GM18873 (cell line): ENCODE measurements at regions not wholly inside any gene's neighbourhood (a gene's known extent, or its start where the extent isn't known, plus 50 kb on each side); places are given as distances from the start of the nearest gene placed in this dataset.

Experiments used
- ATAC-seq: cut with Tn5 transposase; IDR thresholded peaks from one replicate; pipeline ENCODE4 v1.9.1; 2021; ENCODE audit warnings: mild to moderate bottlenecking, moderate library complexity, moderate number of reproducible peaks; ENCODE audit not compliant: unreplicated experiment, low FRiP score

DNA sequence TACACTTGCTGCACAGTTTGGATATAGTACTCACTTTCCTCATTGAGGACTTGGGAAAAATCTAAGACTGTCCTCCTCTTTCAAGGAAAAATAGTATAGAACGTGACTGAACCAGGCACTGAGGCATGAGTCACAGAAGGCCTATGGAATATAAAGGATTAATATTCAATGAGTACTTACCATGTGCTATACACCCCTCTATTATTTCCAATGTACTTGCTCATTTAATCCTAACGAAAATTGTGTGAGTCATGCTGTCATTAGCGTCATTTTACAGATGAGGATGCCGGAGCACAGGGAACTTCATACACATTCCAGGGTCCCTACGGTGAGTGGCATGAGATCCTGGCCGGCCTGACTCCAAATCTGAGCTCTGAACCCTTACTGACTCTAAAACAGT is 2136.2 kb upstream of the TENM3 start:
- ATAC-seq, result no peak

DNA sequence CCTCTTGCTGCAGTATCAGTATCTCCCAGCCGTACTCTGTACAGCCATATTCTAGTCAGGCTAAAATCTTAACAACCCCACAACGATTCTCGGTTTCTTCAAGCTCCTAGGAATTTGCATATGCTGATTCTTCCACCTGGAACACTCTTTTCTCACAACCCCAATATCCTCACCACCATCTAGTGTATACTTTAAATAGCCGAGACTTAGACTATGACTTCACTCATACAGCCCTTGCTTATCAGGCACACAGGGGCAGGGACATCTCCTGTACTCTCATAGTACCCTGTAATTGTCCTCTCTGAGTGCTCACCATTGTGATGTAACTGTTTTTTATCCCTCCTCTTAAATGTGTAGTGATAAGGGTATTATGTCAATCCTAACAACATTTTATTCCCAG is 2126.4 kb upstream of the TENM3 start:
- no peak for ATAC-seq

DNA sequence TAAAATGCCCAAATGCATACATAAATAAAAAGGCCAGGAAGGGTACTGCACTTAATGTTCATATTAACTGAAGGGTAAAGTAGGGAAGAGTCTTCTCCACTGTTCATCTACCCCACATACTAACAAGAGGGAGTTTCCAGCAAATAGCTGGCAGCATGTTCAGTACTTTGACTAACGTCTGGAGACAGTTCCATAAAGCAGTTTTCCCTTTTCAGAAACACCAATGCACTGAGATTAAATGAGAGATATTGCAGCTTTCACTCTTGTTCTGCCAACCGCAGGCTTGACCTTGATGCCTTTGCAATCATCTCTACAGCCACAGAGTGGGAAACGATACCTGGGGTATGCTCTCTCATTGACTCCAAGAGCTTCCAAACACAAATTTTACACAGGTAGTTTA is 2123.1 kb upstream of the TENM3 start:
- no peak for ATAC-seq

DNA sequence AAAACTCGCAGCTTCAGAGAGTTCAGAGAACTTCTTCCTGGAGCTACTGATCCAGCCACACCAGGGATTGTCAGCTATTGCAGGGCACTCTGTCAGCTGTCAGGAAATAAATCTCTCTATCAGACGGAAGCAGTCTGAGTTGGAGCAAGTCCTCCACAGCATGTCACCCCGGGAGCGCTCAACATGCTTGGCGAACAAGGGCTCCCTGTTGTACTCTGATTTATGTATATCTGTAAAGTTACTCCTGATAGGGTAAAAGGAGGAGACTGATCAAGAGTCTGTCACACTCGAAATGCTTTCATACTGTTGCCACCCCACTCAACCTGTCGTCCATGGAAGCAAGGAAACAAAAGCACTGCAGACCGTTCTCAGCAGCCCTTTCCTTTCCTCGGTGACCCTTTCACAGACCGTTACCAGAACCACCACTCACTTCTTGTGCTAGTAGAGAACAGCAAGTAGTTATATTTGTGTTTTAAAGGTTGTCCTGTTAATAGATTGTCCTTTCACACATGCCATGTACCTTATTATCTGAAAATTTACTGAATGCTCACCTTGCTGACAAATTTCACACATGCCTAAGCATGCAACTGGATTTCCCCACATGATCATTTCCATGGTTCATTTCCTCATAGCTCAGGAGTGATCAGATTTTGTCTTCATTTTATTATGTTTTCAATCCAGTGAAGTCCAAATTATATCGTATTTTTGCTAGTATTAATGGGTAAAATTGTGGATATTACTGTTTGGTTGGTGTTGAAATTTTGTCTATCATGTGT is 2108.9 kb upstream of the TENM3 start:
- ATAC-seq, result no peak

DNA sequence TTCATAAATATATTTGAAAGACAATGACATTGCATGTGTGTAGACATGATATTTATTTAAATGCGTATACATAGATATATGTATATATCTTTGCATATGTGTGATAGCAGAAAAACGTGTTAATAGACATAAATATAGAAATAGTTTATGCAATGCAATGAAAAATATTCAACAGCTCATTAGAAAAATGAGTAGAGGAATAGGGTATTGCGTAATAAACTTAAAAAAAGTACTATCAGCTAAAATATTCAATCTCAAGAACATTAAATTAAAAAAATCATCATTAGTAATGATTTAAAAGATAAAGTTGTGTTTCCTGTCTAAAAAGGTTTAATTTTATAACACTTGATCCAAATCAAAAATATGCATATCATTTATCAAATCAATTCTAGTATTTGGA is 2101.5 kb upstream of the TENM3 start:
- no peak for ATAC-seq

DNA sequence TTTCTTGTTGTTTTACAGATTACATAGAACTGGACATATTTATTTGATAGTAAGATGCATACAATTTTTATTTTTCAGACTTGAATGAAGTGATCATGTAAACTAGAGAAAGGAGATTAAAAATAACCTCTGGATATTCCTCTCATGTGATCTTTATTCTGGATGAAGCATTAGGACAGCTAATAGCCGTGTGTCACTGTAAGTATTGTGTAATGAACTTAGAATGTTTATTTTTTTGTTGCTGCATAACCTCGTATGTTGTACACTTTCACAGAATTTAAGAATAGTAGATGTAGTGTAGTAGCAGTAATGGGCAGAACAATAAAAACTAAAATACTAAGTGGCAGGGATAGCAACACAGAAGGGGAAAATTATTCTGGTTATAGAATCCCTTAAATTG is 2094.5 kb upstream of the TENM3 start:
- no peak for ATAC-seq

DNA sequence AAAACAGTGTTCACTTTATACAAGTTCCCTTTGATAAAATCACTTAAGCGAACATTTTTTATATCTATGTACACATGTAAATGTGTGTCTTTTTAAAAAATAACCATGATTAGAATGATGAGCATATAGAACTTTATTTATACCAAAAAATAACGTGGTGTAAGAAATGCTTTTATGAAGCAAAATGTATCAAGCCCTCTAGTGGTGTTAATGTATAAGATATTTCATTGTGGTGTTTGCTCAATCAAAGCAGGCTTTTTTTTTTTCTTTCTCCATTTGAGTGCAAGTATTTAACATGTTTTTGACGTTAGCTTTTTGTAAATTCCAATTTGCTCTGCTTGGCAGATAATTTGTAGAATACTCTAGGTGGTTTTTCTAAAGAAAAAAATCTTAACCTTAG is 2092.4 kb upstream of the TENM3 start:
- no peak for ATAC-seq

DNA sequence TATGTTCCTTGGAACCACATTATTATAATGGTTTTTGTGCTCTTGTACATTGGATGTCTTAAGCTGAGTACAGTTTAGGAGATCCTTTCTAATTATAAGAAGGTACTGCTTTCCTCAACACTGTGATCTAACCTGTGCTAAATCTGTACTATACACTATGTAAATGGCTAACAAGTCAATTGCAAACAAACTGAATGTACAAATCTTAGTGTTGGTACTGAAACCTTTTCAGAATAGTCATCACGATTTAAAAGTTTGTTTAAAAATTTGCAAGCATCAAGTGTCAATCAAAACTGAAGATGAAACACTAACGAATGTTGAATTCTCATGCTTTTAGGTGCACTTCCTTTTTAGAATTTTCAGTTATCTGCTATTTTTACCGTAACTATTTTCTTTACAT is 2090.4 kb upstream of the TENM3 start:
- ATAC-seq, result no peak

DNA sequence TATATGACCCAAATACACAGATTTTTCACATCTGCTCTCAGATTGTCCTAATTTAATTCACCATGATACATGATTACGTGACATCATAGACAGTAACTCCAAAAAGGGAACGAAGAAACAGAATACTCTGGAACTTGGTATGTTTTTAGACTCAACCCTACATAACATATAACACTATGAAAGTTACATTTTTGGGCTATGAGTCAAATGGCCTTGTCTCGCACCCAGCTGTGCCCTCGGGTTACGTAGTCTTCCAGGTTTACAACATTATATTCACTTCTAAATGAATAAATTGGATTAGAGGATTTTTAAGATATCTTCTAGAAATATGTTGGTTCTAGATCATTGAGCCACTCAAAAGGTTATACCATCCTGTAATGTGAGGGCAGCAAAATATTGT is 2089.6 kb upstream of the TENM3 start:
- no peak for ATAC-seq

DNA sequence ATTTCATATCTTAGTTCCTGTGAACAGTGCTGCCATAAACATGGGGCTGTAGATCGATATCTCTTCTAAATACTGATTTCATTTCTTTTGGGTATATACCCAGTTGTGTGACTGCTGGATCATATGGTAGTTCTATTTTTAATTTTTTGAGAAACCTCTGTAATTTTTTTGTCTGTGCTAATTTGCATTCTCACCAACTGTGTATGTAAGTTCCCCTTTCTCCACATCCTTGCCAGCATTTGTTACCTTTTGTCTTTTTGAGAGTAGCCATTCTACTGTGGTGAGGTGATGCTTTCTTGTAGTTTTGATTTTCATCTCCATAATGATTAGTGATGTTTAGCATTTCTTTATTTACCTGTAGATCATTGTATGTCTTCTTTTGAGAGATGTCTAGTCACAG is 2086.5 kb upstream of the TENM3 start:
- ATAC-seq, result no peak

DNA sequence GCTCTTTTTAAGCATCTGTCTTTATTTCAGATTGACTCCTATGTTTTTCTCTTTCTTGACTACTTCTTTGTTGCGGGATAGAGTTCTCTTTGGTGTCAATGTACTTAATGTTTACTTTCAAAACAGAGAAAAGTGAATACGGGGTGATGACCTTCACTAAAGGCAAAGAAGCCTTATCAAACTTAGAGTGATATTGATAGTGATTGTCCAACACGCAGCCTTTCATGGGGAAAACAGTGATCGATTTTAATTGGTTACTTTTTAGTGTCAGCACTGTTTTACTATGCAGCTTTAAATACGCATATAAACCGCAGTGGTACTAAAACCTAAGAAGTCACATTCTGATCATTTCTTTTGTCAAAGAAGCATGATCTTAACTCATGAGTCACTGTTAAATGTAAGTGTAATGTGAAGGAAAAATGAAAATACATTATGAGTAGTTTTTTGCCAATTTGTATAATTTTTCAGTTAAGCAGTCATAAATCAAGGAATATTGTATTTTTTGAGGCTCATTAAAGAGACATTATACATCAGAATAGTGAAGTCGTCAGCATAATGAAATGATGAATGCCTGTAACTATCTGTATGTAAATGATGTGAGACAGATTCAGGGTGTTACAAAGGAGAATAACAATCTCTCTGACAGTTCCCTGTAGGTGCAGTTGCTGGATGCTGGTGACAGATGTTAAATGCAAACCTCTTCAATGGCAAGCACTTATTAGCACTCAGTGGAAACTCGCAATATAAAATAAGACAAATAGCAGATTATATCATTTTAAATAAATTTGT is 2082.8 kb upstream of the TENM3 start:
- no peak for ATAC-seq

DNA sequence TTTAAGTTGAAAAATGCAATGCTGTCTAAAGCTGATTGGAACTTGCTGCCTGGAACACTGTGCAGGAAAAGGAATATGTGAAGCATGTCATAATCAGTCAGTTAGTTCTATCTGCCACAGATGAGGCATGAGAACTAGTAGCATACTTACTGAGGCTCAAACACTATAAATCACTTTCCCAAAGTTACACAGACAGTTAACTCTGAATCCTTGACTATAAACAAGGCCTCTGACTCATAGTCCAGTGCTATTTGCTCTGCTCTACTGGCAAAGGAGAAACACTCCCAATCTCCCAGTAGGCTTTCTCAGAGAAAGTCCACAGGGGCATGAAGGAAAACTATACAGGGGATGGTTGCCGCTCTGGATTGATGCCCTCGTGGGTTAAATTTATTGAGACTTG is 2078.4 kb upstream of the TENM3 start:
- no peak for ATAC-seq

DNA sequence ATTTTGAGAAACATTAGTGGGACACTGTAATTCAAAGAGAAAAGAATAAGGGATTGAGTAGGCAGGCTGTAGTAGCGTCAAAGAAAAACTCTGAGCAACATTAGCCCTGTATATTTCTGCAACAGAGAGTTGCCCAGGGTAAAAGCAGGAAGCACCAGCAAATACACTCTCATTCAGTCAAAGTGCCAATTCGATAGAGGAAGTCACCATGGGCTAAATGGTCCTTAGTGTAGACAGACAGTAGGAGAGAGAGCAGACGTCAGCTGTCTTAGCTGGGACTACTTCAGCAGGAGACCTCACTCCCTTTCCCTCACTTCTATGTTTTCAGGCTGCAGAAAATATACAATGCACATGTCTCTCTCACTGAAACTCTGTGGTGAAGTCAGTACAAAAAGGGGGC is 2073.8 kb upstream of the TENM3 start:
- no peak for ATAC-seq

DNA sequence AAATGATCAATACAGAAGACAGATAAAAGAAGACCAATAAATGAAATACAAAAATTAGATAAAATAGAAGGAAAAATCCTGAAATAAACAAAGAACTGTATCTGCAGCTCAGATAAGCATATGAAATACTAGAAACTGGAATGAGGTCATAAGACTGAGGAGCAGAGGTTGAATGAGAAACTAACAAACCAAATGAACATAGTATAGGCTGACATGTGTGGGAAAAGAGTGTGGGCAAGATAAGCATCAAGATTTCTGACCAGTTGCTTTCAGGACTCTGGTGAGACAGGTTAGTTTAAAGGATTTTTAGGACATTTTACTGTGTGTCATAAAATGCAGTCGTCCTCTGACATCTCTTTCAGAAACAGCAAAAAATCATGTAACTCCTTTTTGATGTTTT is 2073.2 kb upstream of the TENM3 start:
- ATAC-seq, result no peak

DNA sequence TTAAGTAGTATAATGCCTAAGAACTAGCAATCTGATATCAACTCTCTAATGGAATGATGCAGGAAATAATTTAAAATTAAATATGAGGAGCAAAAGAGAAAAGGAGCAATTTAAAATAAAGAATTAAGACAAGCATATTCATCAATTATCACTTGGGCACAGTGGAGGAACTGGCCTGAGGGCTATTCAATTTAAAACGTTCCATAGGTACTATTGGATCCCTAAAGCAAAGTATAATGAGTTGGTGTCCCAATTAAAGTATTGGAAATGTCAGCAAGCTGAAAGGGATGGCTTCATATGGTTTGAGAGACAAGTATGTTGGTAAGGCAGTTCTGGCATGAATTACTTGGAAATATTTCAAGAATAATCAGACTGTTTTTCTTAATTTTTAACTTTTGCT is 2064.1 kb upstream of the TENM3 start:
- no peak for ATAC-seq

DNA sequence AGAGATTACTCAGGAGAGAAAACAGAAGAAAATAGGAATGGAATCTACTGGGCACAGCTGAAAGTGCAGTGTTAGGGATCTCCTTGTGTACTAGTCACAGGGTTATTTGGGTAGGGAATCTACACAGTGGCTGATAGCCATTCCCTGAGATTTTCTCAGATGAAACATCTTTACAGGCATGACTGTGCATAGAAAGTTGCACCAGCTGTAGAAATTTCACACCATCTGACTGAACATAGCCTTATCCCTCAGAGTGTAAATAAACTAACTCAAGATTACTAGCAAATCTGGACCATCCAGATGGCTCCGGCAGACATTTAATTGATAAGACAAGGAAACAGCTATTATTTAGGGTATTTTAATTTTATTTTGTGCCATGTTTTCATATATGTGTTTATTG is 2053.5 kb upstream of the TENM3 start:
- ATAC-seq, result no peak

DNA sequence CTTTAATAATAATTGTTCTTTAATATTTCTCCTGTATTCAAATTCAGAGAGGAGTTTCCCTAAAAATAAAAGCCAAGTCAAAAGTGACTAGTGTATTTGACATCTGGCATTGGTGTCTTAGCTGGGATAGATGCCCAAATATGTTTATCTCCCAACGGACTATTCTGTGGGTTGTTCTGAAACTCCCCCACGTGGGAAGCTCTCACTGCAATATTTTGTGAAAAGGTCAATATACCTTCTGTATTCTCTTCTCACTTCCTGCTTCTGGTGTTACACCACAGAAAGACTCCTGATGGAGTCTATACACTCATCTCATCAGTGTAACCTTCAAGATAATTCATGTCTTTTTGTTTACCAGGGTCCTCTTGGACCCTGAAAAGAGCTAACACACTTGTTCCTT is 2052.8 kb upstream of the TENM3 start:
- ATAC-seq, result no peak

DNA sequence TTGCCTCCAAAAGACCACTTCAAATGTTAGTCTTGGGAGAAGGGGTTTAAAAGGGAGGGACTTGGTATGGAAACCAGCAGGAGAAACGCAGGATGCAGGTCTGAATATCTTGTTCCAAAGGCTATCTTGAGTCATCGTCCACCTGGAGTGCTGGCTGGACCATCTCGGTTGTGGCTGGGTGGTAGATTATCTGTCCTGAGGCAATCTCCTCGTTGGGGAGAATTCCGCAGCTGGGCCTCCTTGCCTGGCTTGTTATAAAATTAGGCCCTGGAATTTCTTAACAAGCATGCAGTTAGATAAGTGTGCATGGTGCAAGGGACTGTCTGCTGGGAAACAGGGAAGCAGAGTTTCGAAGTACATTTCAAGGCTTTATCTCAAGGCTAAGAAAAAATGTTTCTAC is 2045.7 kb upstream of the TENM3 start:
- no peak for ATAC-seq

DNA sequence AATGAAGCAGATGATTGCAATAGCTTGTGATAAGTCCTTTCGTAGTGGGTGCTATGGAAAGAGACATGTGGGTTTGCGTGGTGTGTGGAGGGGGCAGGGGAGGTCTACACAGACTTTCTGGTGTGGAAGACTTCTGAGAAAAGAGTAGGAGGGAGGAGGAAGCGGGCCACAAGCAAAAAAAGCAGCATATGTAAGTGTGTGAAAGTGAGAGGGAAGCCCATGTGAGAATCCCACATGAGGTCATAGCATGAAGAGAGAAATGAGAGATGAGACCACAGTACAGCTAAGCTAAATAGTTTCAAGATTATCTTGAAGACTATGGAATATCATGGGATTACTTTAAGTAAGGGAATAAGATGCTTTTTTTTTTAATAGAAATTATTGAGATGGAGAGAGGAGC is 2039.9 kb upstream of the TENM3 start:
- ATAC-seq, result no peak

DNA sequence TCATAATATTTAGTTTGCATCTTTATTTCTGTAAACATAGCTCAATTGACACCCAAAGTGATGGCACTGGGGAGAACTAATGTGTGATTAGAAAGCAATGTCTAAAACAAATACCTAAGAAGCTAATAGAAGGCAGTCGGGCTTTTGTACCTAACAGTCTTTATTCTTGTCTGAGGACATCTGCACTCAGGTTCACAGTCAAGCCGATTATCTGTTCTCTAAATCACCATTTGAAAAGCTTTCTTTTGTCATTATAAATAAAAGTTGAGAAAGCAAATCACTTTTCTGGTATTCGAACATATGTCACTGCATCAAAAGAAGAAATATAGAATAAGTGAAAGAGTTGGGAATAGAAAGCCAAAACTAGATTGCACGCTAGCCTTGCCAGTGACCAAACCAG is 2037.9 kb upstream of the TENM3 start:
- ATAC-seq, result no peak

DNA sequence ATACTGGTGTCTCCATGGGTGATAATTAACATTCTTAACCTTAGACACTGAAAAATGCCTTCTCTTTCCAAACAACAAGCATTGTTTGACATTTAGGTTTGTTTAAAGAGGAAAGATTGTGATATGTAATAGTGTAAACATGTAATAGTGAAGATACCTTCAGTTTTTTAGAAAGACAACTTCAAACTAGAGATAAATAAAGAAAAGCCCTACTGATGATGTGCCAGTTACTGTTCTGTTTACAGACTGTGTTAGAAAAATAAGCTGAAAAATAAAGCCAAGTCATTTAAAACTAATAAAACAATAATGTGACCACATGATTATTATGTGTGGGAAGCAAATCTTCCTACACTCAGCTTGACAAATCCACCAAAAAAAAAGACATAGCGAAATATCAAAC is 2035.3 kb upstream of the TENM3 start:
- no peak for ATAC-seq

DNA sequence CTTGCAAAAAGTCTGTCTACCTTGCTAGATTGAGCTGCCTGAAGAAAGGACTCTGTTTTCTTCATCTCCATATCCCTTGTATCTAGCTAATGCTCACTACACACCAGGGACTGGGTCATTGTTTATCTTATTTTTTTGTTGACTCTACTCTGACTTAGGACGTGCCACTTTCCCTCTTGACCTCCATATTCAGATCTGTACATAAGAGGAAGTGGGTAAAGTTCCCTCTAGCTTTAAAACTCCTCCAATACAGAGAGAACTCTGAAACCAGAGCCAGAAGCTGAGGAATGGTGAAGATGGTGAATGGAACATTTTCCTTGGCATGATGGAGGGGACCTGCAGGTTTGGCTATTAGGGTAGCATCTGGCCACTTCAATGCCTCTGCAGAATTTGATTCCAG is 2026.1 kb upstream of the TENM3 start:
- ATAC-seq, result no peak
